Kidney epithelial cell (primary cell): ENCODE measurements at regions not wholly inside any gene's neighbourhood (a gene's known extent, or its start where the extent isn't known, plus 50 kb on each side); places are given as distances from the start of the nearest gene placed in this dataset.

Experiments
- DNase-seq: peaks from one replicate; pipeline ENCODE4 v3.0.0-alpha.2; 2010; ENCODE audit warnings: low read depth
- H3K27me3 ChIP-seq: 2 replicates; pipeline ENCODE4 v1.6.0; 2011; ENCODE audit warnings: low read length; ENCODE audit not compliant: control insufficient read depth, insufficient read depth
- H3K36me3 ChIP-seq: 2 replicates; pipeline ENCODE4 v1.5.1; 2011; ENCODE audit warnings: low read length; ENCODE audit not compliant: control insufficient read depth, insufficient read depth
- H3K4me3 ChIP-seq: 2 replicates; pipeline ENCODE4 v1.5.1; 2011; ENCODE audit warnings: low read depth, mild to moderate bottlenecking, control low read depth, low read length
- TF ChIP-seq, protein P1 (sequence below): IDR thresholded peaks from 2 replicates; pipeline ENCODE4 v1.5.1; 2011; ENCODE audit warnings: mild to moderate bottlenecking, moderate library complexity, low read length, control low read depth, inconsistent platforms; ENCODE audit not compliant: insufficient read depth, poor library complexity, severe bottlenecking

DNA sequence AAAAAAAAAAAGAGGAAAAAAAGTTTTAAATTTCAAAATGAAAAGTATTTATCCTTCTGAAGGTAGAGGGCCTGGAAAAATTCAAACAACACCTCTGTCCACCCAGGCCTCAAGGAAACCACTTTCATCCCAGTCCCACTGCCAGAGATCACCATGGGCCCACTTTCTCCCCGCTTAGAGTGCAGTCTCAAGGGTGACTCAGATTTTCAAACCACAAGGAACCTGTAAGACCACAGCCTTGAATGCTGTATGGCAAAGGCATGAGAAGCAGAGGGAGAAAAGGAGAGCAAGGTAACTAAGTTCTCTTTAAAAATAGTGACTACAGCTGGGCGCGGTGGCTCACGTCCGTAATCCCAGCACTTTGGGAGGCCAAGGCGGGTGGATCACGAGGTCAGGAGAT is 87.9 kb upstream of the PACRGL start:
- TF ChIP-seq, protein P1, sequence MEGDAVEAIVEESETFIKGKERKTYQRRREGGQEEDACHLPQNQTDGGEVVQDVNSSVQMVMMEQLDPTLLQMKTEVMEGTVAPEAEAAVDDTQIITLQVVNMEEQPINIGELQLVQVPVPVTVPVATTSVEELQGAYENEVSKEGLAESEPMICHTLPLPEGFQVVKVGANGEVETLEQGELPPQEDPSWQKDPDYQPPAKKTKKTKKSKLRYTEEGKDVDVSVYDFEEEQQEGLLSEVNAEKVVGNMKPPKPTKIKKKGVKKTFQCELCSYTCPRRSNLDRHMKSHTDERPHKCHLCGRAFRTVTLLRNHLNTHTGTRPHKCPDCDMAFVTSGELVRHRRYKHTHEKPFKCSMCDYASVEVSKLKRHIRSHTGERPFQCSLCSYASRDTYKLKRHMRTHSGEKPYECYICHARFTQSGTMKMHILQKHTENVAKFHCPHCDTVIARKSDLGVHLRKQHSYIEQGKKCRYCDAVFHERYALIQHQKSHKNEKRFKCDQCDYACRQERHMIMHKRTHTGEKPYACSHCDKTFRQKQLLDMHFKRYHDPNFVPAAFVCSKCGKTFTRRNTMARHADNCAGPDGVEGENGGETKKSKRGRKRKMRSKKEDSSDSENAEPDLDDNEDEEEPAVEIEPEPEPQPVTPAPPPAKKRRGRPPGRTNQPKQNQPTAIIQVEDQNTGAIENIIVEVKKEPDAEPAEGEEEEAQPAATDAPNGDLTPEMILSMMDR: no peak
- Histone ChIP-seq H3K4me3 (no peak overlapping the region), H3K36me3 (no peaks in the 10 kb centered on the region), H3K27me3 (no peaks in the 10 kb centered on the region)
- DNase-seq: peak; percentile 38

DNA sequence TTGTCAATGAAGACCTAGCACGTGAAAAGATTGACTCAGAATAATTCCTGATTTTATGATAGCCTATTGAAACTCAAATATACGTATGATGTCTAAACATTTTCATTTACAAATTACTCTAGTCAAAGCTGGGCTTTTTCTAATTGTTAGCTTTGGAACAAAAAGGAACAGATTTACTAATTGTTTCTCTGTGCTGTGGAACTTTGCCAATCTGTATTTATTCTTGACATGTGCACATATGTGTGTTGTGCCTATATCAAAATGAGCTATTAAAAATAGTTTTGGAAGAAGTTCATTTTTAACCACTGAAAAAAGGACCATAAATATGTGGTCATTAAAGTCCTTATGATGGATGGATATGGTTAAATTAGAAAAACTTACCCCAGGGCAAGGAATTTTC is 85.4 kb upstream of the PACRGL start:
- no peaks in the 10 kb centered on the region for H3K27me3 ChIP-seq
- no peak overlapping the region for H3K4me3 ChIP-seq
- no peak for DNase-seq
- H3K36me3 ChIP-seq: no peaks in the 10 kb centered on the region
- TF ChIP-seq, protein P1: no peak

DNA sequence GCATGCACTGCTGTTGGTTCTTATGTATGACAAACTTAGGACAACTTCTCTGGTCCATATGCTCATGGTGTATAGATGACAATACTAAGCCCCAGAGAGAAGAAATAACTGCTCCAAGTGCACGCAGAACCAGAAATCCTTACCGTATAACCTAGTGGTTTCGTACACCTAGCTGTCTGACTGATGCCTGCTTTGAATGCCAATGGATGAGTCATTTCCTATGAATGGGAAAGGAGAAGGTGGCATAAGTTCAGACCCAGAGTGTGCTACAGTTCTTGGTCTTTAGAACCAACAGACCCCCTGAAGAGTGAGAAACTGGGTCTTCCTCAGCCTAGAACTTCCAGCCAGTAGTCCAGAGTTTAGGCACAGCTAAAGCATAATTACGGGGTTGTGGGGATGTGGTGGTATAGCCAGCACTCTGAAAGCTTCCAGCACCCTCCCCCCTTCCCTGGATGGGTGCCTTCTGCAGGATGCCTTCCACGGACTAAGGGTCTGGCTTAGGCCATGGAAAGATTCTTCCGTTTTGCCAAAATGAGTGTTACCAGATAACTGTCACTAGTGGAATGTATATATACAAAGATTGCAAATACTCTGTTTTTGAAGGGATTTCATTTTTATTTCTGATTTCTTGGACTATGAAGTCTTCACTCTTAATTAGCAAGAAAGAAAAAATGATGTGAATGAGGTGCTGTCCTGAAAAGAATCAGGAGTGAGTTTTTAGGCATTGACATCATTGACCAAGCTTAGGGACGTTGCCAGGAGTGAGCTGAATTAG is 84.6 kb upstream of the PACRGL start:
- Histone ChIP-seq H3K27me3 (no peaks in the 10 kb centered on the region), H3K36me3 (no peaks in the 10 kb centered on the region), H3K4me3 (no peak overlapping the region)
- TF ChIP-seq, protein P1: no peak
- peak; percentile 31 for DNase-seq

DNA sequence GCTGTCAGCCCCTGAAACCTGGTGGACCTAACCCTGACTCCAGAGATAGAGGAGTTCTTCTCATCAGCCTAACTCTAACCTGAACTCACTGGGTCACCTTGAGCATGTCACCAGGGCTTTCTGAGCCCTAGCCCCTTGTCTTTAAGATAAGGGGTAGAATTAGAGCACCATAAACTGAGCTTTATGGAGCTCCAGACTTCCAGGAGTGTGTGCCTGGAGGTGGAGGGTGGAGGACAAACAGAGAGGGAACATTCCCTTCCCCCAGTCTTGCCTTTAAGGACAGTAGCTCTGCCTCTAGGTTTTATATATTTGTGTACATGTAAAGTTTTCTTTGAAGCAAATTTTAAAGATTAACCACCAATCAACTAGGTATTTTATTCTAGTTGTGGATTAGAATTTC is 83.9 kb upstream of the PACRGL start:
- DNase-seq: no peak
- TF ChIP-seq, protein P1: no peak

DNA sequence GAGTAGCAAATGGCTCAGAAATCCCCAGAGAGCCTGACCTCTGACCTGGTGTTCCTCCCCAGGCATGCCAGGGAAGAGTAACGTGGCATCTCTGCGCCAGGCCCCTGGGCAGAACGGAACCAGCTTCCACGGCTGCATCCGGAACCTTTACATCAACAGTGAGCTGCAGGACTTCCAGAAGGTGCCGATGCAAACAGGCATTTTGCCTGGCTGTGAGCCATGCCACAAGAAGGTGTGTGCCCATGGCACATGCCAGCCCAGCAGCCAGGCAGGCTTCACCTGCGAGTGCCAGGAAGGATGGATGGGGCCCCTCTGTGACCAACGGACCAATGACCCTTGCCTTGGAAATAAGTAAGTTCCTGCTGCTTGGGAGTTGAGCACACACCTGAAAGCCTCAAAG is 83.4 kb upstream of the PACRGL start:
- Histone ChIP-seq H3K36me3 (no peaks in the 10 kb centered on the region), H3K27me3 (no peaks in the 10 kb centered on the region), H3K4me3 (no peak overlapping the region)
- DNase-seq: no peak
- TF ChIP-seq, protein P1: no peak

More for the DNA sequence above, 83.9 kb upstream of the PACRGL start:
- Histone ChIP-seq H3K27me3 (no peaks in the 10 kb centered on the region), H3K4me3 (no peak overlapping the region), H3K36me3 (no peaks in the 10 kb centered on the region)

DNA sequence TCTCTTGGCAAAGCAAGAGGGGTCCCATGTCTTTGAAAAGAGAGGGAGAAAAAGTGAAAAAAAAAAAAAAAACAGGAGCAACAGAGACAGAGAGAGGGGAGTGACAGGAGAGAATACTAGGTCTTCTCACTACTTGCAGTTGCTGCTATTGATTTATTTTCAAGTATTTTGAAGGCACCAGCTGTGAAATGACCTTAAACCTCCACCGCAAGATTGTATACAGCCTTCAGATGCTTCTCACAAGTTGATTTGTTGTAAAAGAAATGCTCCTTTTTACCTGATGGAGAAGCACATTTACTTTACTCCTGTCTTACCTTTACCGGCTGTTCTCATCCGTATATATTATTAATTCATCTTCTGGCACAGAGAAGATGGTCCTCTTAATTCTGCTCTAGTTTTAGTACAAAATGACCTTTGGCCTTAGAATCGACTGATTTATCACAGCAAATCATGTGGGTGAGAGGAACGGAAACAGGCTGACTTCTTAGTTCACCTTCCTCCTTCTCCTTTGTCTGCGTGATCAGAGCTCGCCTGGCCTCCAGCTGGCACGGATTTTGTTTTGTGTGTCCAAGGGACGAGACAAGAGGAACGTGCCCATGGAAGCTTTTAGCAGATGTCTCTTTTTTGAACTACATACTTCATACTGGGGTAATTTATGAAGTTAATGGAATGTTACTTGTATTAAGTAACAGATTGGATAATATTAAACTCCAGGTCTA is 82.4 kb upstream of the PACRGL start:
- no peaks in the 10 kb centered on the region for H3K27me3 ChIP-seq
- TF ChIP-seq, protein P1: no peak
- H3K36me3 ChIP-seq: no peaks in the 10 kb centered on the region
- no peak overlapping the region for H3K4me3 ChIP-seq
- no peak for DNase-seq
